ENCODE measurements at regions not wholly inside any gene's neighbourhood (a gene's known extent, or its start where the extent isn't known, plus 50 kb on each side); places are given as distances from the start of the nearest gene placed in this dataset.

DNA sequence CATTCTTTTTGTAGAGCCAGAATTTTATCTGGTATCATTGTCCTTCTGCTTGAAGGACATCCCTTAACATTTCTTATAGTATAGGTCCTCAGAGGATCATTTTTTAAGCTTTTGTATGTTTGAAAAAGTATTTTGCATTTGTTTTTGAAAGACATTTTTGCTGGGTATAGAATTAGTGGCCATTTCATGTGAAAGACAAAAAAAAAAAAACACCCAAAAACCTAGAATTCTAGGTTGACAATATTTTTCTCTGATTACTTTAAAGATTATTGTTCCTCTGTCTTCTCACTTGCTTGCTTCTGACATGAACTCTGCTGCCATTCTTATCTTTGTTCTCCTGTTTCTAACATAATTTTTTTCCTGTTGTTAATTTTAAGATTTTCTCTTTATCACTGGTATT, 75.7 kb upstream of the SLC22A16 start:
- no peak for TF ChIP-seq CTCF (IDR thresholded peaks at IDR 0.05; ENCODE audit: borderline replicate concordance, control extremely low read depth, extremely low read depth, insufficient read depth, missing control alignments)
- in situ Hi-C loops (cut with MboI; ENCODE audit: low sequenced_read_pairs, unreplicated experiment), result no loop called here
- DNase-seq (ENCODE audit: low spot score), result no peak

- no peak for DNase-seq (ENCODE audit: low spot score)
- no peak for TF ChIP-seq CTCF (IDR thresholded peaks at IDR 0.05; ENCODE audit: borderline replicate concordance, control extremely low read depth, extremely low read depth, insufficient read depth, missing control alignments)
- in situ Hi-C loops (cut with MboI; ENCODE audit: low sequenced_read_pairs, unreplicated experiment), result no loop called here
Observed at GRCh38 chr6:110551088-110551487, 74.7 kb upstream of the SLC22A16 start.

DNA sequence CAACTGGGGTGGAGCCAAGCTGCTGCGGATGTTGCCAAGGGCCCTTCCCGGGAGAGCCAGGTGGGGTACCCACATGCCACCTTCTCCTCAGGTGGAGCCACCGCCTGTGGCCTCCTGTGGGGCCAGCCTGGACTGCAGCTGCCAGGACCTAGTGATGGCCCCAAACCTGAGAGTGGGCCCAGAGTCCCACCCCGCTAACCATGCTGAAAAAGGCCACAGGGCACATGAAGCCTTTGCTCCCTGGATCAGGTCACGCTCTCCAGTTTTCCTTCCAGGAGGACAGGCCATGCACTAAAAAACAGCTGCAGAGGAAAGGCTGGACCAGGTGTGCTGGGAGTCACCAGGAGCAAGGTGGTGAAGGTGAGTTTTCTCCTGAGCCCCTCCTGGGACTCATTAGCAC, 73.9 kb upstream of the SLC22A16 start:
- TF ChIP-seq CTCF (IDR thresholded peaks at IDR 0.05; ENCODE audit: borderline replicate concordance, control extremely low read depth, extremely low read depth, insufficient read depth, missing control alignments), result no peak
- DNase-seq (ENCODE audit: low spot score), result no peak
- in situ Hi-C loops (cut with MboI; ENCODE audit: low sequenced_read_pairs, unreplicated experiment), result no loop called here

DNA sequence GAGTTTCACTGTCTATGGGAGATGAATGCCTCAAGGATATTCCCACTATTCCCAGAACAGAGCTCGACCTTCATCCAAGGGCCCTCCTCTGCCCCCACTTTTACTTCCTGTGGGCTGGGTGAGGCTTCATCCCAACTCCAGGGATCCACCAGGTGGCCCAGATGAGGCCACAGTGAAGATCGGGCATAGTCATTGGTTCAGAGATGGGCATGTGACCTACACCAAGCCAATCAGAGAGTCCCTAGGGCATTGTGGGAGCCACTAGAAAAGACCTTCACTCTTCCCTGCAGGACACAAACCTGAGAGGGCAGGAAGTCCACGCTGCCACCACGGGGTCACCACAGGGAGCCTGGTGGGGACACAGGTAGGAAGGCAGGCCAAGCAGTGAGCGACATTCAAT, 72.9 kb upstream of the SLC22A16 start:
- in situ Hi-C loops (cut with MboI; ENCODE audit: low sequenced_read_pairs, unreplicated experiment), result loop anchor here (25.0 kb wide), 1 partner anchor 663 kb away; no protein-coding TSS in a partner anchor
- no peak for DNase-seq (ENCODE audit: low spot score)
- TF ChIP-seq CTCF (IDR thresholded peaks at IDR 0.05; ENCODE audit: borderline replicate concordance, control extremely low read depth, extremely low read depth, insufficient read depth, missing control alignments), result no peak

DNA sequence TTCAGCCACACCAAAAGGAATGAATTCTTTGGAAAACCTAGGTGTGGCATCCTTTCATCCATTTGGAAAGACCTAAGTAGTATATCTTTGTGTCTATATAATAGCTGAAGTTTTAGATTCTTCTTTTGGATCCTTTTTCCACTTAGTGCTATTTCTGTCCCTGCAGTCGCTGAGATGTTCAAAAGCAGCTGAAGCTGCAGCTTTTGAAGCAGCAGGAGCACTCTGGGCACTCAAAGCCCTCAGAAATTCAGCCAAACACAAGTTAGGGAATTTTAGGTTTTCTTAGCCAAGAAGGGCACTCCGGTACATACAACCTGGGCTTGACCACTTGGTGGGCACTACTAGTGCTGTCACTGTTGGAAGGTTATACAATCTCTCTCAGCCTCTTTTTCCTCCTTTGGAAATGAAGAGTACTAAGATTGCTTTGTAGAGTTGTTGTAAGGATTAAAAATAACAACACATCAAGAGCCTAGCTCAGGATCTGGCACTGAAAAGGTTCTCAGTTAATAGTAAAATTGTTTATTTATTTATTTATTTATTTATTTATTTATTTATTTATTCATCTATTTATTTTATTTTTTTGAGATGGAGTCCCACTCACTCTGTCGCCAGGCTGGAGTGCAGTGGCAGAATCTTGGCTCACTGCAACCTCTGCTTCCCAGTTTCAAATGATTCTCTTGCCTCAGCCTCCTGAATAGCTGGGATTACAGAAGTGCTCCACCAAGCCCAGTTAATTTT, 71.9 kb upstream of the SLC22A16 start:
- DNase-seq (ENCODE audit: low spot score), result no peak
- TF ChIP-seq CTCF (IDR thresholded peaks at IDR 0.05; ENCODE audit: borderline replicate concordance, control extremely low read depth, extremely low read depth, insufficient read depth, missing control alignments), result no peak
- in situ Hi-C loops (cut with MboI; ENCODE audit: low sequenced_read_pairs, unreplicated experiment), result loop anchor here (25.0 kb wide), 1 partner anchor 664 kb away; no protein-coding TSS in a partner anchor

DNA sequence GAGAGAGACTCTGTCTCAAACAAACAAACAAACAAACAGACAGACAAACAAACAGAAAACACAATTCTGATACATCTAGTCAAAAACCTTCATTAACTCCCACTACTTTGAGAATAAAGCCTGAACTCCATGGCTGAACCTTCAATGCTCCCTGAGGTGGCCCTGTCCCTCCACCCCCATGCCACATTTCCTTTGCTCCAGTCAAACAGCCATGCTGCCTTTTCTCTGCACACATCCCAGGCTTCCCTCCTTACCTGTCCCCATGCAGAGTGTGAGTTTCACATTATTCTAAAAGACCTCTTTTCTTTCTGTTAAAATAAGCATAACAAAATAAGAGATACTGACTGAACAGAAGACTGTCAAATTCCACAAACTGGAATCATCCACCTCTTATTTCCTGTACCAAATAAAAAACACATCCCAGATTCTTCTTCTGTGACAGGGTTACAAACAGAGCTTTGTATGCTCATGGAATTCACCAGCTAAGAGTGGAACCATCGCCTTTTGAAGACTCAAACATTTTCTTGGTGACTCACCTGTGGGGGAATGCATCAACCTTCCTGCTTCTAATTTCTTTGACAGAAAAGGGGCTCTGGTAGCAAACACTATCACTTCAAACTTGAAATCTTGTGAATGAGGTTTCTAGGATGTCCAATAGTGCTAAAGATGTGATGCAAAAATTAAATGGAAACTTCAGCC, 71.0 kb upstream of the SLC22A16 start:
- DNase-seq (ENCODE audit: low spot score), result no peak
- no peak for TF ChIP-seq CTCF (IDR thresholded peaks at IDR 0.05; ENCODE audit: borderline replicate concordance, control extremely low read depth, extremely low read depth, insufficient read depth, missing control alignments)
- in situ Hi-C loops (cut with MboI; ENCODE audit: low sequenced_read_pairs, unreplicated experiment), result loop anchor here (25.0 kb wide), 1 partner anchor 665 kb away; no protein-coding TSS in a partner anchor
